Epithelial cell of proximal tubule (primary cell): ENCODE measurements at regions not wholly inside any gene's neighbourhood (a gene's known extent, or its start where the extent isn't known, plus 50 kb on each side); places are given as distances from the start of the nearest gene placed in this dataset.

Experiments
- DNase-seq: peaks from one replicate; pipeline ENCODE4 v3.0.0-alpha.2; 2011; ENCODE audit warnings: low read depth
- H3K4me3 ChIP-seq: 2 replicates; pipeline ENCODE4 v1.5.1; 2011; ENCODE audit warnings: low read depth, mild to moderate bottlenecking, low read length
- TF ChIP-seq, protein P1 (sequence below): conservative IDR thresholded peaks from 2 replicates; pipeline ENCODE4 v1.5.1; 2012; ENCODE audit warnings: low read depth, mild to moderate bottlenecking, low read length

GRCh38 chr20:57910716-57911115 is 200.9 kb upstream of the PMEPA1 start:
- TF ChIP-seq, protein P1, sequence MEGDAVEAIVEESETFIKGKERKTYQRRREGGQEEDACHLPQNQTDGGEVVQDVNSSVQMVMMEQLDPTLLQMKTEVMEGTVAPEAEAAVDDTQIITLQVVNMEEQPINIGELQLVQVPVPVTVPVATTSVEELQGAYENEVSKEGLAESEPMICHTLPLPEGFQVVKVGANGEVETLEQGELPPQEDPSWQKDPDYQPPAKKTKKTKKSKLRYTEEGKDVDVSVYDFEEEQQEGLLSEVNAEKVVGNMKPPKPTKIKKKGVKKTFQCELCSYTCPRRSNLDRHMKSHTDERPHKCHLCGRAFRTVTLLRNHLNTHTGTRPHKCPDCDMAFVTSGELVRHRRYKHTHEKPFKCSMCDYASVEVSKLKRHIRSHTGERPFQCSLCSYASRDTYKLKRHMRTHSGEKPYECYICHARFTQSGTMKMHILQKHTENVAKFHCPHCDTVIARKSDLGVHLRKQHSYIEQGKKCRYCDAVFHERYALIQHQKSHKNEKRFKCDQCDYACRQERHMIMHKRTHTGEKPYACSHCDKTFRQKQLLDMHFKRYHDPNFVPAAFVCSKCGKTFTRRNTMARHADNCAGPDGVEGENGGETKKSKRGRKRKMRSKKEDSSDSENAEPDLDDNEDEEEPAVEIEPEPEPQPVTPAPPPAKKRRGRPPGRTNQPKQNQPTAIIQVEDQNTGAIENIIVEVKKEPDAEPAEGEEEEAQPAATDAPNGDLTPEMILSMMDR = no peak
- H3K4me3 ChIP-seq = no peak overlapping the region
- no peak for DNase-seq

- TF ChIP-seq, protein P1 = no peak
- no peak overlapping the region for H3K4me3 ChIP-seq
- DNase-seq = no peak
Measured at GRCh38 chr20:57909763-57910331, 200.0 kb upstream of the PMEPA1 start.

DNA sequence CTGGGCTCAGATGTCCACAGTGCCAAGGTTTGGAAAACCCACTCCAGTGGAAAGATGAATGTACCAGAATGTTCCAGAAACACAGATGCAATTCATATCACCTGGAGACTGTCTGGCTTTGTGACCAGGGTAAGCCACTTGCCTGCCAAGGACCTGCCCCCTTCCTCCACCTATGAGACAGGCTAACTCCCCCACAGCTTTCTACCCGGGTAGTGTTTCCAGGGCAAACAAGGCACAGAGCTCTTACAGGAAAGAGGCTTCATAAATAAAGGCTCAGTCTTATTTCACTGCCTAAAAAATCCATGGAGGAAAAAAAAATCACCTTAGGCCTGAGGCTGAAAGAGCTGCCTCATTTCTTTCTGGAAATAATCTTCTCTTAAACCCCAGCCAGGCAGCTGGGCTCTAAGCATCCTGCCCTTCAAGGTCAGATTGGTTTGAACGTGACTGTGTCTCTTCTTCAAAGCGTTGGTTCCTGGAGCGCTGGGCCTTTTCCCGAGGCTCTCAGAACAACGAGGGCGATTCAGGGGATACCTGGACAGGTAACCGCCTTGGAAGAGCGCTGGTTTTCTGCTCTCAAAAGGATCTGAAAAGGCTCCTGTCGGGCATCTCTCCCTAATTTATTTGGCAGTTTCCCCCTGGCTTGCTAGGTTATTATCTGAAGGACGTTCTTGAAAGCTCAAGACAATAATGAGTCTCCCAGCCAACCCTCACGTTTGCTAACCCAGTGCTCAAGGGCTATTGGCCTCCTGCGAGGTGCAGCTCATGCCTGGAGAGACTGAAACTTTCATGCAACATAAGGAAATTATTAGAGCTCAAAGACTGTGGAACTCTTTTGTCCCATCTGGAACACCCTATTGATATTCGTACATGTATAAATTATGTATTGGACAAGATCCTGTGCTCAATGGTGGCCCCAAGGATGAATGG is 199.2 kb upstream of the PMEPA1 start:
- no peak for DNase-seq
- H3K4me3 ChIP-seq = no peak overlapping the region
- TF ChIP-seq, protein P1 = no peak

DNA sequence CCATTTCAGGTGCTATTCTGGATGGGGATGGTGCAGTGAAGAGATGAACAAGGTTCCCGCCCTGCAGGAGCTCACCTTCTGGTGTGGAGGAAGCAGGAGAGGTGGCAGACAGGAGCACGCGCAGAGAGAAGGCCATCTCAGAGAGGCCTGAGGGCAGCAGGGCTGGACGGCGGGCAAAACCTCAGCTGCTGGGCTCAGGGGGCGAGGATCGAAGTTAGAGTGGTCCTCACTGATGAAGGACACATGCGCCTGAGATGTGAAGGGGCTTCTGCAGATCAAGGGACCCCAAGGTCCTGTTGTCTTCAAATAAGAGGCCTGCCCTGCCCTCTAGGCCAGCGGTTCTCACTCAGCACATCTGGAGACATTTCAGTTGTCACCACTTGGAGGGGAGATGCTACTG is 198.4 kb upstream of the PMEPA1 start:
- no peak overlapping the region for H3K4me3 ChIP-seq
- TF ChIP-seq, protein P1 = no peak

GRCh38 chr20:57907131-57908000 is 197.6 kb upstream of the PMEPA1 start:
- H3K4me3 ChIP-seq = no peak overlapping the region
- TF ChIP-seq, protein P1 = no peak
- DNase-seq = no peak

More for the DNA sequence above, 198.4 kb upstream of the PMEPA1 start:
- DNase-seq = no peak

DNA sequence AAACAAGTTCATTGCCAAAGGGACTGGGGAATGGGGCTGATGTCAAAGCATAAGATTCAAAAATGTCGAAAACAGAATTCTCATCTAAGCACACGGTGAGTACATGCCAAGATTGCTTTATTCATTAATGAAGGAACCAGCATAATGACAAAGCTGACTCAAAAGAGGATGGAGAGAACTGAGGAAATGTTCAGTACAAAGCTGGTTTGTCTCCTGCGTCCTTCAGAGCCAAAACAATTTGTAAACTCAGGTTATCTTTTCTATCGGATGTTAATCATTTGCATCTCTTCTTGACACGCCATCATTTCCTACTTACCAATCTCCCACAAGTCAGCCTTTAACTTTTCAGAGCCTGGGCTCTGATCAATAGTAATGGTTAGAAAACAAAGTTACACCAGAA is 195.6 kb upstream of the PMEPA1 start:
- no peak for DNase-seq
- no peak overlapping the region for H3K4me3 ChIP-seq
- TF ChIP-seq, protein P1 = no peak
